NCI-H2171 (cell line): ENCODE measurements at regions not wholly inside any gene's neighbourhood (a gene's known extent, or its start where the extent isn't known, plus 50 kb on each side); places are given as distances from the start of the nearest gene placed in this dataset.

ENCODE experiments used
- DNase-seq: peaks from one replicate; lab custom pipeline; 2025; lab: John Stamatoyannopoulos, UW

DNA sequence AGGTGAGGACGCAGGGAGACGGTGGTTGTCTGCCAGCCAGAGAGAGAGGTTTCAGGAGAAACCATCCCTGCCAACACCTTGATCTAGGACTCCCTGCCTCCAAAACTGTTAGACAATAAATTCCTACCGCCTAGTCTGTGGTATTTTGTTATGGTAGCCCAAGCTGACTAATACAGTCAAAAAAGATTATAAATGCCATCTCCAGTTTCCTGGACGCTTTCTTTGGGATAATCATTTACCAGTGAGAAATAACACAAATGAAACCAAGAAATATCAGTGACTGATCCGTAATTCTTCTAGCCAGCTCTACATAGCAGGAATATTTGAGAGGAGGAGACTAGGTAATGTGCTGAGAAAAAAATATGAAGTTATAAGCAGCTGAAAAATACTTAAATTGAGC is 707.8 kb upstream of the LMCD1 start:
- no peak for DNase-seq

DNA sequence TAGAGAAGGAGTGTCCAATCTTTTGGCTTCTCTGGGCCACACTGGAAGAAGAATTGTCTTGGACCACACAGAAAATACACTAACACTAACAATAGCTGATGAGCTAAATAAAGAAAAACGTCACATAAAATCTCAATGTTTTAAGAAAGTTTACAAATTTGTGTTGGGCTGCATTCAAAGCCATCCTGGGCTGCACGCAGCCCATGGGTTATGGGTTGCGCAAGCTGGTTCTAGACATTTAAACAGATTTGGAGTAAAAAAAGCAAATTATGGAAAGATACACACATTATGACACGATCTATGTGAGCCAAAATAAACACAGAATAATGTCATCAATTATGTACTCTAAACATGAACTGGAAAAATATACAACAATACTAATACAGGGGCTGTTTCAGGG is 703.3 kb upstream of the LMCD1 start:
- DNase-seq, result no peak

DNA sequence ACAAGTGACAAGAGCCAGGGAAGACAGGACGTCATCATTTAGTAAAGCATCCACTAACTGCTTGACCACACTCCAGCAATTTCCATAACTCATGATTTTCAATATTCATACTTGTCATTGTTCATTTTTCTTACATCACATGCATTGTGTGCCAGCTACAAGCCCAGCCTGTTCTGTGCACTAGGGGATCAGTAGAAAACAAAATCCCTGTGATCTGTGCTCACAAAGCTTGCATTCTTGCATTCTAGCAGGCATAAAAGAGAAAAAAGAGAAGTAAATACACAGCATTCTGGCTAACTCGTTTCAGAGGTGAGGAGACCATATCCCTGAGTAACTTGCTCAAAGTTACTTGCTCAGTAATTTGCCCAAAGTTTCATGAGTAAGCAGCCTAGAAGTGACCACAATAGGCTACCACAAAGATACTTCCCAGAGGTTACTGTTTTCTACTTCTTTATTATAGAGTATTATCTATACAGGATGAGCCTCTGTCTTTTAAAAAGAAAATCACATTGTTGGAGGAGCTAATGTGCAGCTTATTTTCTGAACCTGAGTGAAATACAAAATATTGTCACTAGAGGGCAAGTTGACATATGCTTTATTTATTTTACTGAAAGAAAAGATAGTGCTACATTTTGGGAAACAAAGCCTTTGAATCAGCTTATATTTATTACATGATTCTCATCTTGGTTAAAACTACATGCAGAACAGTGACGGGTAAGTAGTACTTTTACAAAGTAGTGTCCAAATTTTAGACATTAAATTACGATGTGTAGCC is 701.4 kb upstream of the LMCD1 start:
- no peak for DNase-seq

DNA sequence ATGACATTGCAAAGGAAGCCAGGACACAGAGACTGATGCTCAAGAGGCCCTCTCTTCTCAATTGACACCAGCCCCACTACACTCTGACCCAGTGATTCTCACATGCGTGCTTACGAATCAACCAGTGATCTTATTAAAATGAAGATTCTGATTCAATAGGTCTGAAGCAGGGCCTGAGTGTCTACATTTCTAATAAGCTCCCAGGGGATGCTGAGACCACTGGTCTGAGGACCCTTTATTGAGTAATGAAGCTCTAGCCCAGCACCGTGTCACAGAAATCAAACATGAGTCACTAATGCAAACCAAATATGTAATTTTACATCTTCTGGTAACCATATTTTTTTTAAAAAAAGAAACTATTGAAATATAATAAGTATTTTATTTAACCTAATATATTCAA is 689.1 kb upstream of the LMCD1 start:
- DNase-seq, result no peak

DNA sequence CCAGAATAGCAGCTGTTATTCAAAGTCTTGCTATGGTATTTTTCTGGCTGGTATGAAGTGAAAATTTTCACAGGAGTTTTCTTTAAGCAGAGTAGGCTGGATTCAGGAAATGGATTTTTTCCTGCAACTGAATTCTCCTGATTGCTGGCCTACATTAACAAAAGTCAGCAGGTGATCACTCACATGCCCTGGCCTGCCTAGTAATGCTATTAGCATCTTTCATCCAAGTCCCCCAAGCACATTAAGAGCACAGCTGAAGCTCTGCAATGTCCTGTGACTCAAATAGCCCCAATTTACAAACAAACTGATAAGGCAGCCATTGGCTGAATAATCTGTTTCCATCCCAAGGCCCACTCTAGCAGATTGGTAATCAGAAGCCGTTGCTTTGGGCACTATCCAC is 688.3 kb upstream of the LMCD1 start:
- no peak for DNase-seq

DNA sequence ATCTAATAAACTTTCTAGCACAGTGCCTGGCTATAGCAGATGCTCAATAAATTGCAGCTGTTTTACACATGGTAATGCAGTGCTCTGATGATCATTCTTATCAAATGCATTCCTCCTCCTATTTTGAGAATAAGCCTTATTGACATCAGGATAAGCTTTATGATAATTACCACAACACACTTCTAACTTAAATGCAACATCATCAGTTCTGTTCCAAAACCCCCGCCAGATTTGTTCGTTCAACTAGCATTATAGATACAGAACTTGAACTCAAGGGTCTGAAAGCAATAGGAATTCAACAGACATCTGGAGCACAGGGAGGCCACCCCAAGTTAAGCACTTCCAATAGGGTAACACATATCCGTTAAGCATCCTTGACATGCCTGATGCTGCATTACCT is 684.4 kb upstream of the LMCD1 start:
- no peak for DNase-seq

DNA sequence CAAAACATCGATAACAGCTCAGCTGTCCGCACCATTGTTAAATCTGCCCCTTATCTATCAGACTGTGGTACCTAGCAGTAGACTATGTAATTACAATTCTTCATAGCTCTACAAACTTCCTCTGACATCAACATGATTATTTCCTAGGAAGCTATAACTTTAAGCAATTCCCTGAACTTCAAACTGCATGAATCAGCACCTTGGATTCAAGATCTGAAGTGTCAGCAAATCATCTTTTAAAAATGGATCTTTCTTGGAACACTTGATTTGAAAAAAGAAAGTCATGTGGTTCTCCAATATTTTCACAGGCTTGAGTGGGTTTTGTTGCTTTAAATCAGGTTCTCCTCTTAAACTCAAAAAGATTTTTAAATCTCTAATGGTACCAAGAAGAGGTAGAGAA is 680.7 kb upstream of the LMCD1 start:
- no peak for DNase-seq

DNA sequence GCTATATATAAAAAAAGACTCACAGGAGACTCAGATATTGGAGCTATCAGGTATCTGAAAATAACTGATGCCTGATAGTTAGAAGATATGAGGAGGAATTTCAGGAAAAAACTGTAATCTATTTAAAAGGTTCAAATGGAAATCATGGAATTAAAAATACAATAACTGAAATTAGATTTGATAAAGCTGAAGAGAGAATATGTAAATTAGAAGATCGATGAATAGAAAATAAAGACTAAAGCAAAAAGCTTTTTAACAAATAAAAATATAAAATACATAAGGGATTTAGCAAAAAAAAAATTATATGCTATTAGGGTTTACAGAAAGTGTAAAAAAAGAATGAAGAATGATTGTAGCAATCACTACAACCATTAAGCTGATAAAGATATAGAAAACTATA is 679.8 kb upstream of the LMCD1 start:
- no peak for DNase-seq

DNA sequence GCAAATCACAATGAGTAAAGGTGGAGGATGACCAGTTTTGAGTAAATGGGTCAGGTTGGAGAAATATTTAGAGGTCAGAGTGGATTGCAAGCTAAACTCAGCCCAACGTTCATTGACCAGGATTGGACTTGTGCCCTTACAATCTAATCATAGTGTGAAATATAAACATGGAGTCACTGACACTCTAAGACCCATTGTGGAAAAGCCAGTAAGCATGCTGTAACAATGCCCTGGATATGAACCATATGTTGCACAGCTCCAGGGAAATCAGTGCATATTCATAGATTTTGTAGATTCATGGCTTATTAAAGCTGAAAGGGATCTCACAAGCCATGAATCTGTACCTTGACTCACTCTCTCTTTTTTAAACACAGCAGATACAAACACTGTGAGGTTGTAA is 660.2 kb upstream of the LMCD1 start:
- DNase-seq, result no peak

DNA sequence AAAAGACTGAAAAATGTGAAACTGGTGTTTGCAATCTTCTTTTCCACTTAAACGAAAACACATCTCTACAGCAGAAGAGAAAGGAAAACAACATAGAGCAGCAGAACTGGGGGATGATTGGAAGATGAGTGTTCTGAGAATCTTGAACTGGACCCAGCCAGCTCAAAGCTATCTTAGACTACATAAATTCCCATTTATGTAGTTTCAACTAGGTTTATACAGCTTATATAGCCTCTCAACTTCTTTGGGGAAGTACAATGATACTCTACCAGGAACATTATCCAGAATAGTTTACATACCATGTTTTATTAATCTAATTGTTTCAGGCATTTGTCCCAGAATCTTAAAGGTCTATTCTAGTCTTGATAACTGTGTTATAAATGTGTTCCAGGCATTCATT is 658.2 kb upstream of the LMCD1 start:
- DNase-seq, result no peak

DNA sequence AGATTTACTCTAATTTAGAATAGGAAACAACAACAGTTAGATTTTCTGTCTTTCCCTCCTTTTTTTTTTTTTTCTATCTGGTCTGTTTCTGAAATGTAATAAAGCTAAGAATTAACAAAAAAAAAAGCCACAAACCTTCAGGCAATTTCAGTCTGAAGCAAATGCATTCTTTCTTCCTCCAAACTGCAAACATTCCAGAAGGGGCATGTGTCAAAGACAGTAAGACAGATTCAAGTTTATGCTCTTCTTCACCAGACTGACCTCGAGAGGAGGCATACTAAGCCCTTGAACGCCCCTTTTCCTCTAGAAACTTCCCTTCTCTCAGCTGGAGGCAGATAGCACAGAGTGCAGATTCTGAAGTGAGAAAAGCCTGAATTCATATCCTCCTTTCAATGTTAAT is 654.6 kb upstream of the LMCD1 start:
- no peak for DNase-seq

DNA sequence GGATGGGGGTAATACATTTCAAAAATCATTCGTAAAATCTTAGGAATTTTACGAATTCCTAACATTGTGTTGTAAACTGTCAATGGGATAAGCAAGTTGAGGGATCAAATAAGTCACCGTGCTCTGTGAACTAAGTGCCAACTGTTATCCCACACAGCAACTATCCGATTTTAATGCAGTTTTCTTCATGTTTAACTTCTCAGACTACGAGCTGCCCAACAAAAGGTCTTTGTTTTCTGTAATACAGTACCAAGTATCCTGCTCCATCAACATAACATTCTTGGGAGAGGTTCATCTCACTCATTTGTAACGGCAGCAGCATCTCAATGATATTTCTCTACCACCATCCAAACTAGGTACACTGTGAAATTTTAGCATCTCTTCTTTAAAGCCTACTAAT is 654.1 kb upstream of the LMCD1 start:
- no peak for DNase-seq

DNA sequence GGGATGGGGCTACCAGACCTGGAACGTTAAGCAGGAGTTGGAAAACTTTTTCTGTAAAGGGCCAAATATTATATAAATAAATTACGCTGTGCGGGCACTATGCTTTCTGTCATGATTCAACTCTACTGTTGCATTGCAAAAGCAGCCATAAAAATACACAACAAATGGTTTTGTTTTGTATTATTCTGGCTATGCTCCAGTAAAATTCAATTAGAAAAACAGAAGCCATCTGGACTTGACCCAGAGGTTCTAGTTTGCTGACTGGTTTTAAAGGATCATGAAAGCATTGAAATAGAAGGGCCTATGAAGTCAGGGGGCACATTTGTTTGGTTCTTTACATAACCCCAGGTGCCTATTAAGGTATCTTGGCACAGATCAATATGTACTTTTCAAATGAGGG is 647.4 kb upstream of the LMCD1 start:
- DNase-seq, result no peak

DNA sequence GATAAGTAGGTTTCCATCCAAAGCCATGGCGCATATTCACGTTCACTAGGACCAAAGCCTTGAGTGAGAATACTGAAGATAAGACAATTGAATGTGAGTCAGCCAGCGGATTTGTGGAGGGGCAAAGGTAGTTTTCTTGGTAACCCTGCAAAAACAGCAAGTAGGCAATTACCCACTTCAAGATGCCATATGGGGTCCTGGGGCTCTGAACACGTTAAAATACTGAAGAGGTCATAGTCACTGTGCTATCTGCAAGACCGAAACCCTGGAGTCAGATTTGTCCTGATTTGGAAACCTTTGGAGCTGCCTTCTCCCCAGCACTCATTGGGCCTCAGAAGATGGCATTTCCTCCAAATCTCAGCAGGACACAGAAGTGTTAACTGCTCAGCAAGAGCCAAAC is 646.9 kb upstream of the LMCD1 start:
- DNase-seq, result no peak

DNA sequence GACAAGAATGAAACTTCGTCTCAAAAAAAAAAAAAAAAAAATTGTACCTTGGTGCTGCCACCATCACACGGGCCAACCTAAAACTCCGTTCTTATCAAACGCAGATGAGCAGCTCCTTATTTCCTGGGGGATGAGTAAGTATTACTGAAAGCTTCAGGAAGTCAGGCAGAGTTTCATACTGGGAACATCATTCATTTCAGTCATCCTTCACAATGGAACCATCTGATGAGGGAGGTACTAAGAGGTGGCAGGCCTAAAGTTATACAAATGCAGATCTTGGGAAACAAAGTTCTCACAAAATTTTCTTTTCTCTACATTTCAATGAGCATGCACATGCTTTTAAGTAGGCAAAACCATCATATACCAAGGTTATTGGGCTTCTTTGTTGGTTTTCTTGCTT is 636.0 kb upstream of the LMCD1 start:
- DNase-seq, result no peak

DNA sequence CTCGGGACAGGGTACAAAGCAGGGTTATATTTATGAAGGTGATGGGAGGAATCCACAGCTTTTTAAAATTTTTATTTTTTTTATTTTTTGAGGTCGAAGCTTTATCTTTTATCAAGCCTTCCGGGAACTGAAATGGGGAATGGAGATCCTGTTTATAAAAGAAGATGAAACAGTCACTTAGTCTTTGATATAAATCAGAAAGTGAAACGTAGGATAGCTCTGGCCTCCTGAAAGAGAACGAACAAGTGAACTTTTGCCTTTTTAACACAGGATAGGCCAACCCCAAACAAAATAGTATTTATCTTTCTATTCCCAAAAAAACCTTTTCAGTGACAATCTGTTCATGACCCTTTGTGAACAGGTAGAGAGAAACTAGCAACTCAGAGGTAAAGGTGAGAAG is 634.0 kb upstream of the LMCD1 start:
- DNase-seq, result no peak

DNA sequence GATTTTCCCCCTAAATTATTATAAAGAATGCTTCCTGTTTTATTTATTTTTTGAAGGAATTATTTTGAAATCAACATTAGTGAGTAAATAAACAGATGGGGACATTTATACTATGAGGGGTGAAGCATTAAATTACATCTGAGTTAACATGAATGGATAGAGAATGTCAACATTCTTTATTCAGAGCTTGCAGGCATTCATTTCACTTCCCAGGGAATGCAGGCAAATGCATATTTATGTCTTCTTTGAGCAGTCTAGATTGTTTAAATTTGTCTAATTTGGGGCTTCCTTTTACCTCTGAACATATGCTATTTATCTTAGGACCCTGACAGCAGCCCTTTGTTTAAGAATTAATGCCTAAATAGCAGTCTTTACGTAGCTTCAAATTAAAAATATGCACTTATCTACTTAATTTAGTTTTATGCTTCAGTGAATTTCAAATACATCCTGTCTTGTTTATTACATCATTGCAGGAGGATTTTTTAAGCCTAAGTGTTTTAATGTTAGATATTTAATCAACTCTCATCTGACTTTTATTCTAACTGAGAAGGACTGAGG is 630.5 kb upstream of the LMCD1 start:
- DNase-seq, result no peak

DNA sequence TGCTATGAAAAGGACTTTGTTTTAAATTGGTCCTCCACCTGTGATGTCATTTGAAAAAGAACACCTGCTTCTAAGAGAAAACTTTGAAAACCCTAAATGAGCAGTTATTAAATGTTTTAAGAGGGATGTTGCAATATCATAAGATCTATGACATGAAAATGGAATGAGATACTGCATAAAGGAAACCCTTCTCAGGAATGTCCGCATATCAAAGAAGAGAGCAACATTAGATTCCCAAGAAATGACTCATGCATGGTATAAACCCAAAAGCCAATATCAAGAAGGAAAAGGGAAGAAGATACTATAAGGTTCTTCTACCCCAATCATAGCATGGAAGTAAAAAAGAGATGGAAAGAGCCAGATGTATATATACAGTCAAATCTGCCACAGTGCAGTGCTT is 627.5 kb upstream of the LMCD1 start:
- DNase-seq, result no peak

DNA sequence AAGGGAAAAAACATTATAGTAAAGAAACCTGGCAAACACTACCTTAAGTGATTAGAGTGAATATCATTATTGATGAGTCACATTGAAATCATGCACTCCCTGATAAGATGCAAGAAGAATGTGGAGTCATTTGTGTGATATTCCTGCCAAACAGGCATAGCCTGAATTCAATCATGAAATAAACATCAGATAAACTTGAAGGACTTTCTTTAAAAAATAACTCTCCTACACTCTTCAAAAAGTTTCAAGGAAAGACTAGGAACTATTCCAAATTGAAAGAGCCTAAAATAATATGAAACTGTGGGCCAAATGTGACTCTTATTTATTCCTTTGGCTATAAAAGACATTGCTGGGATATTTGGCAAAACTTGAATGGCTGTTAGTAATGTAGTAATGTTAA is 625.7 kb upstream of the LMCD1 start:
- DNase-seq, result no peak

DNA sequence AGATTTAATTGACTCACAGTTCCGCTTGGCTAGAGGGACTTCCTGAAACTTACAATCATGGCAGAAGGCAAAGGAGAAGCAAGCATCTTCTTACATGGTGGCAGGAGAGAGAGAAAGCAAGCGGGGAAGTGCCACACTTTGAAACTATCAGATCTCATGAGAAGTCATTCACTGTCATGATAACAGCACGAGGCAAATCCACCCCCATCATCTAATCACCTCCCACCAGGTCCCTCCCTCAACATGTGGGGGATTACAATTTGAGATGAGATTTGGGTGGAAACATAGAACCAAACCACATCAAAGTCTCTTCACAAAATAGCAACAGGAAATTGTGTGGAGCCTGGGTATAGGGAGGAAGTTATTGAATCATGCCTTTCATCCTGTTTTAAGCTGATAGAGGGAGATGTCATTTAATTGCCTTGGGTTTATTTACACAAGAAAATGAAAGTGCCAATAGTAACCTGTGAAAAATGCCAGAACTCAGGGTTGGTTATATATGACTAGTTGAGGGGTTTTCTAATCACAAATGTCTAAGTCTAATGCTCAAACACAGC is 624.8 kb upstream of the LMCD1 start:
- DNase-seq, result no peak

DNA sequence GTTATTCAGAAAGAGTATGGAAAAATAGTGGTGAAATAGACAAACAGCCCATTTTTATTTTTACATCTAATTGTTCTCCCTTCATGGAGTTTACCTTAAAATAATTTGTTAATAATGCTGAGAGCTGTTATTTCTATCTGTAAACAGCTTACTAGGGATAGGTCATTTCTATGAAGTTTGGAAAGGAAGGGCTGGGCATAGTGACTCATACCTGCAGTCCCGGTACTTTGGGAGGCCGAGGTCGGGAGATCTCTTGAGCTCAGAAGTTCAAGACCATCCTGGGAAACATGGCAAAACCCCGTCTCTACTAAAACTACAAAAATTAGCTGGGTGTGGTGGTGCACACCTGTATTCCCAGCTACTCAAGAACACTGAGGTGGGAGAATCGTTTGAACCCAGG is 624.3 kb upstream of the LMCD1 start:
- DNase-seq, result no peak

DNA sequence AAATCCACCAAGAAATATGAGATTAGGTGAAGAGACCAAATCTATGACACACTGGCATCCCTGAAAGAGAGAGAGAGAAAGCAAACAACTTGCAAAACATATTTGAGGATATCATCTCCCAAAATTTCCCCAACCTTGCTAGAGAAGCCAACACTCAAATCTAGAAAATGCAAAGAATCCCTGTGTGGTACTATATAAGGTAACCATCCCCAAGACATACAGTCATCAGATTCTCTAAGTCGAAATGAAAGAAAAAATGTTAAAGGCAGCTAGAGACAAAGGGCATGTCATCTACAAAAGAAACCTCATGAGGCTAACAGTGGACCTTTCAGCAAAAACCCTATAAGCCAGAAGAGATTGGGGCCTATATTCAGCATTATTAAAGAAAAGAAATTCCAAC is 622.1 kb upstream of the LMCD1 start:
- DNase-seq, result no peak

DNA sequence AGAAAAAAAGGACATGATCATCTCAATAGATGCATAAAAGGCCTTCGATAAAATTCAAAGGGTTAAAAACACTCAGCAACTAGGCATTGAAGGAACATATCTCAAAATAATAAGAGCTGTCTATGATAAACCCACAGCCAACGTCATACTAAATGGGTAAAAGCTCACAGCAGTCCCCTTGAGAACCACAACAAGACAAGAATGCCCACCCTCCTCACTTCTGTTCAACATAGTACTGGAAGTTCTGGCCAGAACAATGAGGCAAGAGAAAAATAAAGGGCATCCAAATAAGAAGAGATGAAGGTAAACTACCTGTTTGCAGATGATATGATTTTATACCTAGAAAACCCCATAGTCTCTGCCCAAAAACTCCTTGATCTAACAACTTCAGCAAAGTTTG is 619.7 kb upstream of the LMCD1 start:
- no peak for DNase-seq

DNA sequence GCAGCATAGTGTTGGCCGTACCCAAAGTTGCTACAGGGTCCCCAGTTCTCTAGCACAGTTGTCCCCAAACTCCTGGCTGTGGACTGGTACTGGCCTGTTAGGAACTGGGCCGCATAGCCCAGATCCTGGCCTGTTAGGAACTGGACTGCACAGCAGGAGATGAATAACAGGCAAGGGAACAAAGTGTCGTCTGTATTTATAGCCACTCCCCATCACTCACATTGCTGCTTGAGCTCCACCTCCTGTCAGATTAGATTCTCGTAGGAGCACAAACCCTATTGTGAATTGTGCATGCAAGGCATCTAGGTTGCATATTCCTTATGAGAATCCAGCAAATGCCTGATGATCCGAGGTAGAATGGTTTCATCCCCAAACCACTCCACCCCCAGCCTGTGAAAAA is 604.0 kb upstream of the LMCD1 start:
- no peak for DNase-seq
